ENCODE measurements at regions not wholly inside any gene's neighbourhood (a gene's known extent, or its start where the extent isn't known, plus 50 kb on each side); places are given as distances from the start of the nearest gene placed in this dataset.

GRCh38 chr7:47071866-47072265, 510.0 kb downstream of the TNS3 start (continued):
- TF ChIP-seq ZNF396 (CRISPR knock-in tag; IDR thresholded peaks at IDR 0.05; ENCODE audit: borderline replicate concordance) (no peak), PRRX2 (CRISPR knock-in tag; IDR thresholded peaks at IDR 0.05) (no peak), TP53 (CRISPR knock-in tag; IDR thresholded peaks at IDR 0.05) (no peak), ZNF671 (CRISPR knock-in tag; IDR thresholded peaks at IDR 0.05) (no peak), SOX15 (CRISPR knock-in tag; IDR thresholded peaks at IDR 0.05) (no peak), TEAD4 (CRISPR knock-in tag; IDR thresholded peaks at IDR 0.05) (no peak)
- TF ChIP-seq, protein P1, sequence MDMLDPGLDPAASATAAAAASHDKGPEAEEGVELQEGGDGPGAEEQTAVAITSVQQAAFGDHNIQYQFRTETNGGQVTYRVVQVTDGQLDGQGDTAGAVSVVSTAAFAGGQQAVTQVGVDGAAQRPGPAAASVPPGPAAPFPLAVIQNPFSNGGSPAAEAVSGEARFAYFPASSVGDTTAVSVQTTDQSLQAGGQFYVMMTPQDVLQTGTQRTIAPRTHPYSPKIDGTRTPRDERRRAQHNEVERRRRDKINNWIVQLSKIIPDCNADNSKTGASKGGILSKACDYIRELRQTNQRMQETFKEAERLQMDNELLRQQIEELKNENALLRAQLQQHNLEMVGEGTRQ (CRISPR knock-in tag; IDR thresholded peaks at IDR 0.05) = no peak

GRCh38 chr7:47069385-47070076, 512.4 kb downstream of the TNS3 start:
- Mint-ChIP-seq H3K27ac (no peak overlapping the region), H3K4me3 (no peak overlapping the region), H3K4me1 (peaks cover 11% of the 10 kb centered on the region; the same call in 1 of the 2 replicates), H3K9me3 (no peaks in the 10 kb centered on the region; the same call in 1 of the 2 replicates), H3K27me3 (ENCODE audit: low read depth) (no peaks in the 10 kb centered on the region; the same call in 1 of the 2 replicates), H3K36me3 (no peaks in the 10 kb centered on the region; the same call in 1 of the 2 replicates)
- no peak for DNase-seq (ENCODE audit: low spot score)
- TF ChIP-seq ZNF138 (CRISPR knock-in tag; conservative IDR thresholded peaks at IDR 0.05) (no peak), JAZF1 (CRISPR knock-in tag; IDR thresholded peaks at IDR 0.05) (no peak), MLX (CRISPR knock-in tag; IDR thresholded peaks at IDR 0.05) (no peak), RORB (CRISPR knock-in tag; IDR thresholded peaks at IDR 0.05) (no peak), IRF2 (CRISPR knock-in tag; IDR thresholded peaks at IDR 0.05; ENCODE audit: borderline replicate concordance, low read depth) (no peak), TCF7 (CRISPR knock-in tag; IDR thresholded peaks at IDR 0.05; ENCODE audit: low read depth) (no peak), ZNF263 (CRISPR knock-in tag; IDR thresholded peaks at IDR 0.05; ENCODE audit: low read depth) (no peak), RELA (CRISPR knock-in tag; IDR thresholded peaks at IDR 0.05; ENCODE audit: borderline replicate concordance) (no peak), NFE2L1 (CRISPR knock-in tag; IDR thresholded peaks at IDR 0.05) (no peak), CBFB (CRISPR knock-in tag; IDR thresholded peaks at IDR 0.05; ENCODE audit: low read depth) (no peak), ZNF232 (CRISPR knock-in tag; IDR thresholded peaks at IDR 0.05) (no peak), EMX1 (CRISPR knock-in tag; IDR thresholded peaks at IDR 0.05) (no peak)
- TF ChIP-seq, protein P1 (CRISPR knock-in tag; IDR thresholded peaks at IDR 0.05) = no peak
- TF ChIP-seq, protein P2, sequence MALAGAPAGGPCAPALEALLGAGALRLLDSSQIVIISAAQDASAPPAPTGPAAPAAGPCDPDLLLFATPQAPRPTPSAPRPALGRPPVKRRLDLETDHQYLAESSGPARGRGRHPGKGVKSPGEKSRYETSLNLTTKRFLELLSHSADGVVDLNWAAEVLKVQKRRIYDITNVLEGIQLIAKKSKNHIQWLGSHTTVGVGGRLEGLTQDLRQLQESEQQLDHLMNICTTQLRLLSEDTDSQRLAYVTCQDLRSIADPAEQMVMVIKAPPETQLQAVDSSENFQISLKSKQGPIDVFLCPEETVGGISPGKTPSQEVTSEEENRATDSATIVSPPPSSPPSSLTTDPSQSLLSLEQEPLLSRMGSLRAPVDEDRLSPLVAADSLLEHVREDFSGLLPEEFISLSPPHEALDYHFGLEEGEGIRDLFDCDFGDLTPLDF (CRISPR knock-in tag; IDR thresholded peaks at IDR 0.05) = no peak
- ChIA-PET POLR2A (no interaction called here), CTCF (no interaction called here)
- ATAC-seq = no peak

GRCh38 chr7:47066976-47067614, 514.8 kb downstream of the TNS3 start:
- Mint-ChIP-seq H3K27me3 (ENCODE audit: low read depth) (peaks cover 3% of the 10 kb centered on the region; the same call in 1 of the 2 replicates), H3K4me3 (no peak overlapping the region), H3K36me3 (no peaks in the 10 kb centered on the region; the same call in 1 of the 2 replicates), H3K27ac (no peak overlapping the region), H3K9me3 (peaks cover under 1% of the 10 kb centered on the region; the same call in 1 of the 2 replicates), H3K4me1 (peaks cover 3% of the 10 kb centered on the region; the same call in 1 of the 2 replicates)
- no peak for DNase-seq (ENCODE audit: low spot score)
- no peak for ATAC-seq
- POLR2A ChIA-PET = no interaction called here
- CTCF ChIA-PET = no interaction called here
- TF ChIP-seq USF1 (CRISPR knock-in tag; IDR thresholded peaks at IDR 0.05) = no peak
- TF ChIP-seq JUN (CRISPR knock-in tag; IDR thresholded peaks at IDR 0.05) = no peak
- TF ChIP-seq CREM (CRISPR knock-in tag; IDR thresholded peaks at IDR 0.05) = no peak
- TF ChIP-seq ATF2 (CRISPR knock-in tag; IDR thresholded peaks at IDR 0.05; ENCODE audit: borderline replicate concordance, low read depth) = no peak
- TF ChIP-seq SMAD3 (CRISPR knock-in tag; IDR thresholded peaks at IDR 0.05; ENCODE audit: borderline replicate concordance) = no peak
- no peak for TF ChIP-seq ZNF423 (CRISPR knock-in tag; IDR thresholded peaks at IDR 0.05)
- no peak for TF ChIP-seq NR3C1 (CRISPR knock-in tag; conservative IDR thresholded peaks at IDR 0.05; ENCODE audit: low read depth)
- TF ChIP-seq ZNF671 (CRISPR knock-in tag; IDR thresholded peaks at IDR 0.05) = no peak
- TF ChIP-seq FOXJ3 (CRISPR knock-in tag; IDR thresholded peaks at IDR 0.05; ENCODE audit: borderline replicate concordance) = no peak
- TF ChIP-seq ZNF219 (CRISPR knock-in tag; IDR thresholded peaks at IDR 0.05; ENCODE audit: borderline replicate concordance) = no peak
- TF ChIP-seq NR2C2 (CRISPR knock-in tag; IDR thresholded peaks at IDR 0.05) = no peak
